RCC 7860 (cell line): ENCODE measurements at regions not wholly inside any gene's neighbourhood (a gene's known extent, or its start where the extent isn't known, plus 50 kb on each side); places are given as distances from the start of the nearest gene placed in this dataset.
"Not testable (repeated sequence)": the region's sequence is repeated elsewhere in the genome, so short reads cannot be mapped to it uniquely, and the experiment has no call there.

Source experiments
- DNase-seq: peaks from one replicate; pipeline ENCODE4 v3.0.0-alpha.2; 2015; ENCODE audit warnings: low spot score
- FAIRE-seq: peaks from 2 replicates; lab custom pipeline; 2012; peaks lifted over from hg19 to GRCh38; lab: Jason Lieb, UNC

DNA sequence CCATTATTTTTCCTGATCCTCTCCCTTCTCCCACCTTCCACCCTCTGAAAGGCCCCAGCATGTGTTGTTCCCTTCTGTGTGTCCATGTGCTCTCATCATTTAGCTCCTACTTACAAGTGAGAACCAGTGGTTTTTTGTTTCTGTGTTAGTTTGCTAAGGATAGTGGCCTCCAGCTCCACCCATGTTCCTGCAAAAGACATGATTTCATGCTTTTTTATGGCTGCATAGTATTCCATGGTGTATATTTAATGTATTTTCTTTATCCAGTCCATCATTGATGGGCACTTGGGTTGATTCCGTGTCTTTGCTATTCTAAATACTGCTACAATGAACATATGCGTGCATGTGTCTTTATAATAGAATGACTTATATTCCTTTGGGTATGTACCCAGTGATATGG, 89.4 kb upstream of the C1orf174 start:
- no peak for DNase-seq
- no peak for FAIRE-seq

DNA sequence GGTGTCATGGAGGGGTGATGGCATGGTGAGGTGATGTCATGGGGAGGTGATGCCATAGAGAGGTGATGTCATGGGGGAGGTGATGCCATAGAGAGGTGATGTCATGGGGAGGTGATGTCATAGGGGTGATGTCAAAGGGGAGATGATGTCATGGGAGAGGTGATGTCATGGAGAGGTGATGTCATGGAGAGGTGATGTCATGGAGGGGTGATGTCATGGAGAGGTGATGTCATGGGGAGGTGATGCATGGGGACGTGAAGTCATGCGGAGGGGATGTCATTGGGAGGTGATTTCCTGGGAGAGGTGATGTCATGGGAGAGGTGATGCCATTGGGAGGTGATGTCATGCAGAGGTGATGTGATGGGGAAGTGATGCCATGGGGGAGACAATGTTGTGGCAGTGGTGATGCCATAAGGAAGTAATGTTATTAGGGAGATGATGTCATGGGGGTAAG, 92.1 kb upstream of the C1orf174 start:
- DNase-seq = no peak

DNA sequence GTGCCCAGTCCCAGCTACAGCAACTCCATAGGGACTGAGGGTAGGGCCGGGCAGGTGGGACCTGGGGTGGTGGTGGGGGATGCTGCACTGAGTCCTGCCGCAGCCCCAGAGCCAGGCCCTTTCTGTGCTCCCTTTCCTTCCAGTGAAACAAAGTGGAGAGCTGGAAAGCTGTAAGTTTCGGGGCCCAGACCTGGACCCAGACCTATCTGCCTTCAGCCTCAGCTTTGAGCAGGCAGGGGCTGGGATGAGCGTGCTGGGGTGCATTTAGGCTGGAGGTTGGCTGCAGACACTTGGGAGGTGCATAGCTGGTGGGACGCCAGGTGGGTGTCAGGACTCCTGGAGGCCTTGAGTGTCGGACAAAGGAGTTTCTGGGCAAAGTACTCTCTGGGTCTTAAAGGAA, 92.7 kb upstream of the C1orf174 start:
- FAIRE-seq (no peak), DNase-seq (no peak)

More for the DNA sequence above, 92.1 kb upstream of the C1orf174 start:
- no peak for FAIRE-seq

DNA sequence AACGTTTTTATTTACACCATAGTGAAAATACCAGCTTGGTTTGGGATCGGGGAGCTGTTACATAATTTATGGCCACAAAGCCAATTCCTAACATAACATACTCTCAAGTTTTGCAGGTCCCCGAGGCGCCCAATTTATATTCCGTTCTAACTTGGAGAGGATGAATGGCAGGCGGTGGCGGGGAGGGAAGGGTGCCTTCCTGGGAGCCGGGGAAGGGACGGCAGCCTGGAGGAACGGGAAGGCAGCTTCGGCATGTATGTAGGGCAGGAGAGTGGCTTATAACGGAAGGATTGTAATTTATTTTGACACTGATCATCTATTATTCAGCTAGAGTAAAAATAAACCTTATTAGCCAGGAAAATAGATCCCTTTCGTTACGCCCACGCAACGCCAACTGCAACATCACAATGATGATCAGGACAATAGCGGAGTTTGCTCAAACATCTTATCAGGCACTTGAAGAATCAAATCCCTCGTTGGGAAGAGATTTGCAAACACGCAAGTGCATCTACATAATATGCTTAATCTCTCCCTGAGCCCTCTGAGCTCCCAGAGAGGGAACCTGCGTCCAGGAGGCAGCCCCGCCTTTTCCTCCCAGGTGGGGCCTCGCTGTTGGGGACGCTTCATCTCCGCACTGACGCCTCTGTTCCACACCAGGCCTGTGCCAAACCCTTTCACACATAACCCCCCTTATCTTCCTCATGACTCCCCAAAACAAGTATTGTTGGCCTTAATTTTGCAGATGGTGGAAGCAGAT, 93.7 kb upstream of the C1orf174 start:
- FAIRE-seq (no peak), DNase-seq (no peak)

DNA sequence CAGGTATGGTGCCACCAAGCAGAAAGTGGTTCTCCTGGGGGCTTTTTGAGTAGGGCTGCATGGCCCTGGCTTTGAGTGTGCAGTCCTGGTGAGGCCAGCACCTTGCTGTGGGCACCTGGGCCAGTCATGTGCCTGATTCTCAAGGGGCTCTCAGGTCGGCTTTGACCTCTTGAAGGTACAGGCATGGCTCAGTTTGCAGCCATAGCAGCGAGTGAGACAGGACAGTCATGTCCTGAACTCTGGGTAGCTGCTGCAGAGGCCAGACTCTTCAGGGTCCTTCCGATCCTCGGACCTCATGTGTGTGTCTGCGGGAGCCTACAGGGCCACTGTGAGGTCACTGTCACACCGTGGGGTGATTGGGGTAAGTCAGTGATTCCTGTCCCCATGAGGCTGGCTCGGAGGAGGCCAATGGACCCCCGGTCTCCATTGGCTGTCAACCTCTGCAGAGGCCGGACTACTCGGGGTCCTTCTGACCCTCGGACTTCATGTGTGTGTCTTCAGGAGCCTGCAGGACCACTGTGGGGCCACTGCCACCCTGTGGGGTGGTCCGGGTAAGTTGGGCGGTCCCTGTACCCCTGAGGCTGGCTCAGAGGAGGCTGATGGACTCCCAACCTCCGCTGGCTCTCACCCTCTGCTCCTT, 95.2 kb upstream of the C1orf174 start:
- no peak for DNase-seq
- no peak for FAIRE-seq

DNA sequence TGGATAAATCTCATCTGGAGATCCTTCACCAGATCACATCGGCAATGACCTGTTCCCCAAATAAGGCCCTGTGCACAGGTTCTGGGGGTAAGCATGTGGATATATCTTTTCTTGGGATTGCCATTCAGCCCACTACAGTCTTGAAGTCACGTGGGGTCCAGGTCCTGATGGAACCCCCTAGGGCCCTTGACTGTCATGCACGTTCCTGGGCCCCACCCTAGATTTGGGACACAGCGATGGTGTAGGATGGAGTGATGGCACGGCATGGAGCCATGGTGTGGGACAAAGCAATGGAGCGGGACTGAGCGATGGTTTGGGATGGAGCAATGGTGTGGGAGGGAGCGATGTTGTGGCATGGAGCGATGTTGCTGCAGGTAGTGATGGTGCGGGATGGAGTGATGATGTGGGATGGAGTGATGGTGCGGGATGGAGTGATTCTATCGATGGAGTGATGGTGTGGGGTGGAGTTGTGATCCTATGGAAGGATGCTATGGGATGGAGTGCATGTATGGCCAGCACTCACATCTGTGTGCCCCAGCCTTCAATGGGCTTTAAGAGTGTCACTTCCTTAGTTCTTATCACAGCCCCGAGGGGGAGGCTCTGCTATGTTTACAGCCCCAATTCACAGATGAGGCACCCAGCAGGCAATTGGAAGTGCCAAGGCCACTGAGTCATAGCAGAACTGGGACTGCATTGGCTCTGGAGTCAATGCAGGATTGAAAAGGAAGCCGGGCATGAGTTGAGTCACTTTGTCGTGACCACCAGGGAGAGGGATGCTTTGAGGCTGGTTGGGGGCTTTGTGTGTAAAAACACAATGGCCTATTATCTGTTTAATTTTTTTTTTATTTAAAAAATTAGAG, 97.0 kb upstream of the C1orf174 start:
- no peak for DNase-seq
- no peak for FAIRE-seq

DNA sequence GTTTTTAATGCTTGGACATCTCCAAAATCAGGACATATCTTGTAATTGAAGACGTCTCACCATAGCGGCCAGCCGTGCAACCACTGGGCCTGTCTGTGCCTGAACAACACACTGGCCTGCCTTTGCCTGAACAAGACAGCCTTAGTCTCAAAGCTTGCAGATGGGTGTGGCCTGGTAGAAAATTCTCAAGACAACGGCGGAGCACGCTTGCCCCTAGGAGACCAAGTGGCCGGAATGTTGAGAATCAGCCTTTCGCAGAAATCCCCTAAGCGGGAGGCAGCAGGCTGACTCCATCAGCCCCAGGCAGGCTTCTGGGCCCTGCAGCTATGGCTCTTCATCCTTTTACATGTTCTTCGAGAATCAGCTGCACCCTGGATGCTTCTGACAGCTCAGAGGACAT, 98.0 kb upstream of the C1orf174 start:
- no peak for FAIRE-seq
- DNase-seq = no peak

DNA sequence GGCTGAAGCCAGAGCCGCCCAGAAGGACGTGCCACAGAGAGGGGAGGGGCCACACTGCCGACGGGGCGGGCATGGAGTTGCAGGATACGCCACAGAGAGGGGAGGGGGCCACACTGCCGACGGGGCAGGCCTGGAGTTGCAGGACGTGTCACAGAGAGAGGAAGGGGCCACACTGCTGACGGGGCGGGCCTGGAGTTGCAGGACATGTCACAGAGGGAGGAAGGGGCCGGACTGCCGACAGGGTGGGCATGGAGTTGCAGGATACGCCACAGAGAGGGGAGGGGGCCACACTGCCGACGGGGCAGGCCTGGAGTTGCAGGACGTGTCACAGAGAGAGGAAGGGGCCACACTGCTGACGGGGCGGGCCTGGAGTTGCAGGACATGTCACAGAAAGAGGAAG, 99.4 kb upstream of the C1orf174 start:
- FAIRE-seq, DNase-seq: not testable (repeated sequence)

DNA sequence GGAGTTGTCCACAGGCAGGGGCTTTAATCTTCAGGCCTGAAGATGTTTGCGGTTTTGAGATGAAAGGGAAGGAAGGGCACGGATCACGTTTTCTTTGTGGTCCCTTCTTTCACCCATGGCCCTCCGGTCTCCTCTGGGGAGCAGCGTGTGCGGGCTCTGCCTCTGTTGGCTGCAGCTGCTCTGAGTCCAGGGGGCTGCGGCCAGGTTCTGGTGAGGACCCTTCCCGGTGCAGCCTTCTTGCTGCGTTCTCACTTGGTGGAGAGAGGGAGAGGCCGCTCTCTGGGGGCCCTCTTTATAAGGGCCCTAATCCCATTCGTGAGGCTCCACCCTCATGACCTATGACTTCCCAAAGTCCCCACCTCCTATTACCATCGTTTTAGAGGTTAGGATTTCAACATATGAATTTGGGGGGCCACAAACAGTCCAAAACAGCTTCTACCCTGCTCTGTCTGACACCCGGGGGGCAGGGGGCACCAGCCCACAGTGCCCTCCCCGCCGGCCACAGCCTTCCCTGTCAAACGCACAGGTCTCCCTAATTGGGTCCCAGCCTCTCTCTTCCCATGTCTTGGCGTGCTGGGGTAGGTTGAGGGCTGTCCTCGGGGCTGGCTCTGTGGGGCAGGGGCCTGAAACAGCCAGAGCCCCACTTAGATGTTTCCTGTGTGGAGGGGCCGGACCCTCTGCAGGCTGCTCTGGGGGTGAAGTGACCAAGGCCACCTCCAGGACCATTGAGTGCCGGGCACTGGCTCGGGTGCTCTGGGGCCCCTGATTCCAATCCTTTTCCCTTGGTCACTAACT, 100.1 kb upstream of the C1orf174 start:
- FAIRE-seq = no peak
- DNase-seq = no peak

DNA sequence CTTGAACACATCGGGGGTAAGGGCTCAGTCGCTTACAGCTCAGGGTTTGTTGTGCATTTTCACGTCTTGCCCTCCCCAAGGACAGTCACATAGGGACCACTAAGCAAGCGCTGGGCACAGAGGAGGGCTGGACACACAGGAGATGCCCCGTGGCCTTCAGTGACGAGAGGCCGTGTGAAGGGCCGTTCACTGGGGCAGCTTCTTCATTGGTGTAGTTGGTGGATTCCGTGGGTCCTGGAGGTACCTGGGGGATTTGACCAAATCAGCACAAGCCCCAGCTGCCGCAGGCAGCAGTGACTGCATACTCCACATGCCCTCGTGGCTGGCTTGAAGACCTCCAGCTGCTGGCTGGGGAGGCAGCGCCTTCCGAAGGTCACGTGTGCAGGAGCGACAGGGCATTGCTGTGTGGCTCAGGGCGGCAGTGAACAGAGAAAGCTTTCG, 100.8 kb upstream of the C1orf174 start:
- no peak for DNase-seq
- no peak for FAIRE-seq

DNA sequence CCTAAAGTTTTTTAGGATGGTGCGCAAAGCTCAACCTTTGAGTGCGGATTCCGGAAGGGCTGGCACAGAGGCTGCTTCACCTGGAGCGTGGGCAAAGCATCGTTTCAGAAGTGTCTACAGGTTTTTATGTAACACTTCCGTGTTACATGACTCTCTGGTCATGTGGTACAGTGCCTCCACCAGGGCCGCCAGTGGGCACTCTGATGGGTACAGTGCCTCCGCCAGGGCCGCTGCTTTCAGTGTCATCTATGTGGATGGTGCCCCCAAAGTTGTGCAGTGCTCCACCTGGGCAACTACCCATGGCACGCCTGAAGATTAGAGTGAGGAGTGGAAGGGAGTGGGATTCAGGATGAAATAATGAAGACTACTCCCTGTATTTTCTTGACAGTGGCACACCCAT, 101.4 kb upstream of the C1orf174 start:
- FAIRE-seq (no peak), DNase-seq (no peak)

DNA sequence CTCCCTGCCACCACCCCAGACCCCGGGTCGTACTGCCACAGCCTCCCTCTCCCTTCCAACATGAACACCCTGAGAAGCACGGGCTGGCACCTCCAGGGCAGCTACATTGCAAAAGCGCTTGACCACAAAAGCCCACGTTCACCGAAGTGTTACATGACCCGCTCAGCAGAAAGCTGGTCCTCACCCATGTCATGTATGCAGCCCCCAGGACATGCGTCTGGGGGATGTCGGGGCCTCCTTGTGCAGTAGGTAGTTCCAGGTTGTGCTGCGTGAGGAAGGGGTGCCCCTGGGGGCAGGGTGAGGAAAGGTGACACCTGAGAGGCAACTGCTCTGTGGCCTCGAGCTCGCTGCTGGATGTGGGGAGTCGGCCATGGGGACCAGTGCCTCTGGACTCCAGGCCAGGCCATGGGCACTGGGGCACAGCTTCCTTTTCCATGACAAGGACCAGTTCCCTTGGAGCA, 102.0 kb upstream of the C1orf174 start:
- DNase-seq = no peak
- no peak for FAIRE-seq

DNA sequence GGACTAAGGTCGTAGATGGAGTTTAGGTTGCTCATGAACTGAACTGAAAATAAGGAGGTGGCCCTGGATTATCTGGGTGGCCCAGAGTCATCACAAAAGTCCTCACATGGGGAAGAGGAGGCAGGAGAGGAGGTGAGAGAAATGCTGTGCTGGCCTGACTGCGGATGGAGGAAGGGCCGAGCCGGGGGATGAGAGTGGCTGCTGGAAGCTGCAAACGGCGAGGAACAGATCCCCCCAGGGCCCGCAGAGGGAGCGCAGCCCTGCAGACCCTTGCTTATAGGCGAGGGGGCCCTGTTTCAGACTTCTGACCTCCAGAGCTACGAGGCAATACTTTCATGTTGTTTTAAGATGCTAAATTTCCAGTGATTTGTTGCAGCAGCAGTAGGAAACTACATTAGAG, 102.7 kb upstream of the C1orf174 start:
- DNase-seq = no peak
- no peak for FAIRE-seq

DNA sequence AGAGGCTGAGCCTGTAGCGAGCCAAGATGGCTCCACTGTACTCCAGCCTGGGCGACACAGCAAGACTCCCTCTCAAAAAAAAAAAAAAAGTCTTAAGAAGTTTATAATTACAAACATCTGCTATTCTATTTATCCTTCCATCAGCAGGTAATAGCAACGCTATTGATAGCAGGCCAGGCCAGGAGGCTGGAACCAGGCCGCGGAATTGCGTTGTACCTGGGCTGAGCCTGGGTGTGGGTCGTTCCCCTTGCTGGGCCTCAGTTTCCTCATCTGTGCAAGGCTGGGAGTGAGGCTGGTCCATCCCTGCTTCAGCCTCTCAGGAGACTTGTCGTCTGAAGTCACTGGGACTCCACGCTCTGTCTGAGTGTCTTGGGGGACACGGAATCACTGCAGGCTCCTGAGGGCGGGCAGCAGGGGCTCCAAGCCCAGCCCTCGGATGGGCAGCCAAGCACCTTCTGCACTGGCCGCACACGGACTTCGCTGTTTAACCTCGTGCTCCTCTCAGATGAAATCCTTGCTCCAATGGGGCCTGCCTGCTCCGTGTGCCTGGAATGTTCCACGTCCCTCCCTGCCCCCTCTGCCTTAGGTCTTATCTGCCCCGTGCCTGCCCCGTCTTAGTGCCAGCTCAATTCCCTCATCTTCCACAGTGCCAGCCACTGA, 103.9 kb upstream of the C1orf174 start:
- DNase-seq (no peak), FAIRE-seq (no peak)

DNA sequence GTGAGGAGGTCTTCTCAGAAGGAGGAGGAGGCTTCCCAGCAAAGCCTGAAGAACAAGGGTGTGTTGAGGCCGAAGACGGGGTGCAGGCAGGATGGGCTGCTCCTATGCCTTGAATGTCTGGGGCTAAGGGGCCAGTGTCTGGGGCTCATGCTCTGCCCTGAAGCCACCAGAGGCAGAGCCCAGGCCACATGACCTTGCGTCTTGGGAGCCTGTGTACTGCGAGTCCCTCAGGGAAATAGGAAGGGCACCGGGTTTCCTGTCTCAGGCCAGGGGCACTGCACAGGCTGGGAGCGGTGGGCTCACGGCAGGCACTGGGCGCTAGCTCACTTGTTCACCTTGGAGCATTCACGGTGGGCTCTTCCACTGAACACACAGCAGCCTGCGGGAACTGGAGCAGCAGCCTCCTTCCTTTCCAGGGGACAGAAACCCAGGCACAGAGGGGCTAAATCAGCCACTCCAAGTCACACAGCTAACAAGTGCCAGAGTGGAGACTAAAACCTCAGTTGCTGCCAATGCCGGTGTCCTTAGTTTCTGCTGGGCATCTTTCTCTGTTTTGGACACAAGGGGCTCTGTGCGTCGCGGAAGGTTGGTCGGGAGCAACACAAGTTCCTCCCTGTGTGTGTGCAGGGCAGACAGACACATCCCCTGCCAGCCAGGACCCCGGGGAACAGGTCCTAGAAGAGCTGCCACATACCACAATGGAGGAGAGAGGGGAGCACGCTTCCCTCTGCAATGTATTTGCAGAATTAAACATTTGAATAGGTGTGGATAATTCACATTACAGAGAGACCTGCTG, 104.8 kb upstream of the C1orf174 start:
- DNase-seq = no peak
- no peak for FAIRE-seq

DNA sequence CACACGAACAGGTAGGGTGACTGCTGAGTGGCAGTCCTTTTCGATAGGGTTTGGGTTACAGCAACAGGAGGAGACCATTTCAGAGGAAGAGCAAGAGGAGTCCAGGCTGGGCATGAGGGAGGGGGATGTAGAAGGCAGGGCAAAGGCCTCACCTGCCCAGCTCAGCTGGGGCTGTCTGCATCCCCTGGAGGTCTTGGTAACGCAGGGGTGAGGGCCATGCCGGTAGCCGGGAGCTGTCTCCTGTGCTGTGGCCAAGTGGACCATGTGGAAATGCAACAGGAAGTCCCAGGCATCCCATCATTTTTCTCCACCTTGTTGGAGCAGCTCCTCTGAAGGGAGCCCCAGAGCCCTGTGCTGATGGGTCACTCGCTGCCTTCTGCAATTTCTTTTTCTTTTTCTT, 105.4 kb upstream of the C1orf174 start:
- FAIRE-seq = no peak
- no peak for DNase-seq

DNA sequence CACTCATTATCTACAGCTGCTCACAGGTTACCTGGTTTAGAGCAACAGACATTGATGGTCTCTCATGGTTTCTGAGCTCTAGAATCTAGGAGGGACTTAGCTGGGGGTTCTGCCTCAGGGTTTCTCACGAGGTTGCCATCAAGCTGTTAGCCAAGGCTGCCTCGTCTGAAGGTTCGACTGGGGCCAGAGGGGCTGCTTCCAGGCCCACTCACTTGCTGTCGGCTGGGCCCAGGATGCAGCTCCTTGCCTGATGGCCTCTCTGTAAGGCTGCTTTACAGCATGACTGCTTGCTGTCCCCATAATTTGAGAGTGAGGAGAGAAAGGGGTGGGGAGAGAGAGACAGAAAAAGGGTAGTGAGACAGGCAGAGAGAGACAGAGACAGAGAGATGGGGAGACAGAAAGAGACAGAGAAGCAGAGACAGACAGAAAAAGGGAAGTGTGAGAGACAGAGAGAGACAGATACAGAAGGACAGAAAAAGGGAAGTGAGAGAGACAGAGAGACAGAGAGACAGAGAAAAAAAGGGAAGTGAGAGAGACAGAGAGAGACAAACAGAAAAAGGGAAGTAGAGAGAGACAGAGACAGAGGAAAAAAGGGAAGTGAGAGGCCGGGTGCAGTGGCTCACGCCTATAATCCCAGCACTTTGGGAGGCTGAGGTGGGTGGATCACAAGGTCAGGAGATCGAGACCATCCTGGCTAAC, 106.8 kb upstream of the C1orf174 start:
- FAIRE-seq = no peak
- DNase-seq = no peak

DNA sequence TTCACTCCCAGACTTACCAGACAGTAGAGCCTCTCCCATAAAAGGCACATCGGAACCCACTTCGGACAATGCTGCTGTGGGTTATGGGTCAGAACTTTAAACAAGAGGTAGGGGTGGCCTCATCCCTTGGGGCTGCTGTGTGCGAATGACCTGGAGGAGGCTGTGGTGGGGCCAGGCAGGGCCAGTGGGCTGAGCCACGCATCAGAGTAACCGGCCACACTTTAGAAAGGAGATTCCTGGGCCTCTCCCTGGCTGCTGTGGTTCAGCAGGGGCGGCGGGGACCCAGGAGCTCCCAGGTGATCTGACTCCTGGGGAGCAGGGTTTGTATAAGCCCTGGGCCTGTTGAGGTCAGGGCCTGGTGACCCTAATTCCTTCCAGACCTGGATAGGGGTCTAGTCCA, 110.2 kb upstream of the C1orf174 start:
- FAIRE-seq = no peak
- no peak for DNase-seq
